NCI-H69 (cell line): ENCODE measurements at regions not wholly inside any gene's neighbourhood (a gene's known extent, or its start where the extent isn't known, plus 50 kb on each side); places are given as distances from the start of the nearest gene placed in this dataset.
"Not testable (repeated sequence)": the region's sequence is repeated elsewhere in the genome, so short reads cannot be mapped to it uniquely, and the experiment has no call there.

Experiments used
- DNase-seq: peaks from one replicate; lab custom pipeline; 2025; lab: John Stamatoyannopoulos, UW

GRCh38 chr2:144125751-144126150 is 394.2 kb downstream of the ZEB2 start:
- no peak for DNase-seq

- no peak for DNase-seq
Observed at GRCh38 chr2:144124882-144125281, 395.0 kb downstream of the ZEB2 start.

- DNase-seq = no peak
Observed at GRCh38 chr2:144120487-144120886, 399.4 kb downstream of the ZEB2 start.

- no peak for DNase-seq
Observed at GRCh38 chr2:144117086-144117485, 402.8 kb downstream of the ZEB2 start.

GRCh38 chr2:144115739-144116291 is 404.1 kb downstream of the ZEB2 start:
- no peak for DNase-seq

- DNase-seq = no peak
Observed at GRCh38 chr2:144114760-144115159, 405.2 kb downstream of the ZEB2 start.

GRCh38 chr2:144111437-144111836 is 408.5 kb downstream of the ZEB2 start:
- no peak for DNase-seq

- DNase-seq = not testable (repeated sequence)
Observed at GRCh38 chr2:144106104-144106503, 413.8 kb downstream of the ZEB2 start.

GRCh38 chr2:144102386-144102785 is 417.5 kb downstream of the ZEB2 start:
- DNase-seq = no peak

GRCh38 chr2:144099780-144100377 is 420.0 kb downstream of the ZEB2 start:
- no peak for DNase-seq

GRCh38 chr2:144099340-144099739 is 420.6 kb downstream of the ZEB2 start:
- no peak for DNase-seq

- DNase-seq = no peak
Observed at GRCh38 chr2:144097440-144098225, 422.3 kb downstream of the ZEB2 start.

GRCh38 chr2:144096531-144096930 is 423.4 kb downstream of the ZEB2 start:
- no peak for DNase-seq

- DNase-seq = no peak
Observed at GRCh38 chr2:144094408-144095151, 425.3 kb downstream of the ZEB2 start.

GRCh38 chr2:144091622-144092021 is 428.3 kb downstream of the ZEB2 start:
- no peak for DNase-seq

- DNase-seq = no peak
Observed at GRCh38 chr2:144088863-144089262, 431.1 kb downstream of the ZEB2 start.

GRCh38 chr2:144086965-144087364 is 433.0 kb downstream of the ZEB2 start:
- no peak for DNase-seq

GRCh38 chr2:144085016-144085415 is 434.9 kb downstream of the ZEB2 start:
- no peak for DNase-seq

- DNase-seq = no peak
Observed at GRCh38 chr2:144084114-144084661, 435.7 kb downstream of the ZEB2 start.

GRCh38 chr2:144083211-144083610 is 436.7 kb downstream of the ZEB2 start:
- DNase-seq = no peak

GRCh38 chr2:144082777-144083176 is 437.1 kb downstream of the ZEB2 start:
- DNase-seq = no peak

GRCh38 chr2:144082327-144082726 is 437.6 kb downstream of the ZEB2 start:
- DNase-seq = no peak
